Vagina (tissue), 2 donors: ENCODE measurements at regions not wholly inside any gene's neighbourhood (a gene's known extent, or its start where the extent isn't known, plus 50 kb on each side); places are given as distances from the start of the nearest gene placed in this dataset.

ENCODE experiments used
- CTCF ChIP-seq, 3 experiments: fragments of 450-650 bp in 2 of 3; fragments of 200-600 bp in 1 of 3; sonication (generic) in 1 of 3; IDR thresholded peaks; one replicate each; pipeline ENCODE4 v1.5.1; 2017 to 2019; ENCODE audit warnings: antibody characterized with exemption in 3 of 3, mild to moderate bottlenecking in 2 of 3, moderate library complexity in 2 of 3
- POLR2A ChIP-seq, 2 donors: fragments of 450-650 bp; IDR thresholded peaks; one replicate each; pipeline ENCODE4 v1.6.1; 2017; ENCODE audit warnings: antibody characterized with exemption in 2 of 2, mild to moderate bottlenecking in 2 of 2, moderate library complexity in 2 of 2
- POLR2AphosphoS5 ChIP-seq, 2 donors: sonication (generic); formaldehyde crosslinking; IDR thresholded peaks; one replicate each; pipeline ENCODE4 v1.9.0; 2017; ENCODE audit warnings: antibody characterized with exemption in 2 of 2, mild to moderate bottlenecking in 2 of 2, low read depth in 1 of 2; ENCODE audit not compliant: insufficient read depth in 1 of 2

GRCh38 chr5:86756839-86757238 lies 139.1 kb downstream of the COX7C start:
- TF ChIP-seq POLR2A (IDR thresholded peaks at IDR 0.05) (no peak), CTCF (IDR thresholded peaks at IDR 0.05) (no peak), POLR2AphosphoS5 (IDR thresholded peaks at IDR 0.05; ENCODE audit: insufficient read depth in 1 of 2, low read depth in 1 of 2) (no peak)
